HG03558 (cell line): ENCODE measurements at regions not wholly inside any gene's neighbourhood (a gene's known extent, or its start where the extent isn't known, plus 50 kb on each side); places are given as distances from the start of the nearest gene placed in this dataset.
"Not testable (repeated sequence)": the region's sequence is repeated elsewhere in the genome, so short reads cannot be mapped to it uniquely, and the experiment has no call there.

Experiments used
- ATAC-seq: cut with Tn5 transposase; IDR thresholded peaks from one replicate; pipeline ENCODE4 v1.9.1; 2021; ENCODE audit warnings: moderate number of reproducible peaks; ENCODE audit not compliant: unreplicated experiment; ENCODE audit errors: extremely low read depth

DNA sequence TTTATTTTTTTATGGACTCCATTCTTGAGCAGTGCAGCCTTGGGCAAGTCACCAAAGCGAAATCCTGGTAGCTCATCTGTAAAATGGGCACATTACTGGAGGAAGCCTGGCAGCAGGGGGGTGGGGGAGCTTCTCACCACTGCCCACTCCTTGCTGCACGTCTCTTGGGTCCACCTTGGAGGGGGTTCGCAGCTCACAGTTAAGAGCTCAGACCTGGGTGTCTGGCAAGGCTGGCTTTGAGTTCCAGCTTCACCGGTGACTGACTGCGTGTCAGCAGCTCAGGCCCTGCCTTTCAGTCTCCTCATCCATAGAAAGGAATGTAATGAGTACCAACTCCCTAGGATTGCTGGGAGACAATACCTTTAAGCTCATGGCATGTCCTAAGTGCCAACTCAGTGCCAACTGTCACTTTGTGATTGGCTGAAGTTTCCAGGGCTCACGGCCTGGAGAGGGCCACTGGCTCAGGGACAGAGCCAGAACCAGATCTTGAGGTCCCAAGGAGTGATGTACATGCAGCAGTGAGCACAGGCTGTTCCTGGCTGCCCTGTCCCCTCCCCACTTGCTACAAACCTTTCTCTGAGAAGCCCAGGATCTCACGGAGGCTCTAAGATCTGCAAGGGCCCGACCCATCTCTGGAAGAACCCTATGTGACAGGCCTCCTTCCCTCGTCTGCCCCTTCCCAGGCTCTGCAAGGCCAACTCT lies 72.9 kb downstream of the C9orf50 start:
- ATAC-seq = no peak

DNA sequence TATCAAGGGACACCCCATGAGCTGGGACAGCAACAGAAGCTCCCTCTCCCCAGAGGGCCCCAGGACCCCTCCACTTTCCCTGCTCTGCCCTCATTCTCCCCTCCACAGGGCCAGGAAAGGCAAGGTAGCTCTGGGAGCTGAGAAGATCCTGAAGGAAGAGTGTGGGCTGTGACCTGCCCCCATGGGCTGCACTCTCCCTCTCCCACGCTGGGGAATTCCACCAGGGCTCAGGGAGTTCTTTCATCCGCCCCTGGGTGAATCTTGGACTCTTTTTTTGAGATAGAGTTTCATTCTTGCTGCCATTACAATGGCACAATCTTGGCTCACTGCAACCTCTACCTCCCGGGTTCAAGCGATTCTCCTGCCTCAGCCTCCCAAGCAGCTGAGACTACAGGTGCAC lies 73.8 kb downstream of the C9orf50 start:
- ATAC-seq = no peak

DNA sequence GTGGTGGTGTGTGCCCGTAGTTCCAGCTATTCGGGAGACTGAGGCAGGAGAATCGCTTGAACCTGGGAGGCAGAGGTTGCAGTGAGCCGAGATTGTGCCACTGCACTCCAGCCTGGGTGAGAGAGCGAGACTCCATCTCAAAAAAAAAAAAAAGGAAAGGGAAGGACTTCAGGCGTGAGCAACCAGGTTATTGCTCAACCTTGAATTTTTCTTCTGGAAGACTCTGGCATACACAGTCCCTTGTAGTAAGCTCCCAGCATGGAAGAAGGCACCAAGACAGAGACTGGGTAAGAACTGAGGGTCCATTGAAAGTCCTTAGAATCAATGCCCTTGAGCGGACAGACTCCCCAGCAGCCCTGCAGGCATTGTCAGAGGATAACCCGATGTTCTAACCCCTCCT lies 75.0 kb downstream of the C9orf50 start:
- not testable (repeated sequence) for ATAC-seq

DNA sequence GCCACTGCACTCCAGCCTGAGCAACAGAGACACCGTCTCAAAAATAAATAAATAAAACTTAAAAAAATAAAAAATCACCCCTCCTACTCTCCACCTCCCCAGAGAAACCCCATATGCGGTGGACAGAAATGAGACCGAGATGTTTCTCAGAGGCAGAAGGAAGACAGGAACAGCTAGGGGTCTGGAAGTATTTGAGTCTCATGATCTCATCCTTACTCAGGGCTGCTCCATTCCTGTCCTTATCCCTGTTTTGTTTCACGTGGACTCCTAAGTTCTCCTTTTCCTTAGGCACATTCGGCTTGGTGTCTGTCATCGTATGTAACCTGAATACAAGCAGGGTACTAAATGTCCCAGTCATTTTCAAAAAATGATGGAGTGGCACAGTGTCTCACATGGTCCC lies 76.1 kb downstream of the C9orf50 start:
- no peak for ATAC-seq

DNA sequence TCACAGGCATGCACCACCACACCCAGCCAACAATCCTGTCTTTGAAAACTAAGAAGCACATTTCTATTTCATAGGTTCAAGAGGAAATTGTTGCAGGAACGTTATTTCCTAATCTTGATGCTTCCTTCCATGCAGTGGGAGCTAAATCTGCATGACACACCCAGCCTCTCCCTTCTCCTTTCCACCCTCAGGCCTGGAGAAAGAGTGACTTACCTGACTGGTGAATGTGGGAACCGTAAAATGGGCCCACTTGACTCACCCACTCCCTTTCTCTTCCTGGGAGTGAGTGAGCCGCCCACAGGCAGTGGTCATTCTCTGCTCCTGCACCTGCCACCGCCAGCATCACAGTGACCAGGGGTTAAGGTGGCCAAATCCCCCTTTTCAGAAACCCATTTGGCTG lies 78.2 kb downstream of the C9orf50 start:
- no peak for ATAC-seq

DNA sequence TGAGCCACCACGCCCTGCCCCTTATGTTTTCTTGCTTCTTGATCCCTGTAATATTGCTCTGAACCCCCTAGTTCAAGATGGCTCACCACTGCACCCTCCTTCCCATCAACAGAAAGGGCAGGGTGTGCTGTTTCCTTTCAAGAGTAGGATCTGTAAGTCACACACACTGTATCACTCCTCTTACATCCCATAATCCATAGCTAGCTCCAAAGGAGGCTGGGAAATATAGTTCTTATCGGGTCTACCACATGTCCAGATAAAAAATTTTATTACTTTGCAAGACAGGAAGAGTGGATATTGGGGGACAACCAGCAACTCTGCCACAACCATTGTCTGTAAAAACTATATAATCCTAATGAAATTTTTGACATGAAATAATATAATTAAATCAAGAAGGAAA lies 79.6 kb downstream of the C9orf50 start:
- no peak for ATAC-seq

DNA sequence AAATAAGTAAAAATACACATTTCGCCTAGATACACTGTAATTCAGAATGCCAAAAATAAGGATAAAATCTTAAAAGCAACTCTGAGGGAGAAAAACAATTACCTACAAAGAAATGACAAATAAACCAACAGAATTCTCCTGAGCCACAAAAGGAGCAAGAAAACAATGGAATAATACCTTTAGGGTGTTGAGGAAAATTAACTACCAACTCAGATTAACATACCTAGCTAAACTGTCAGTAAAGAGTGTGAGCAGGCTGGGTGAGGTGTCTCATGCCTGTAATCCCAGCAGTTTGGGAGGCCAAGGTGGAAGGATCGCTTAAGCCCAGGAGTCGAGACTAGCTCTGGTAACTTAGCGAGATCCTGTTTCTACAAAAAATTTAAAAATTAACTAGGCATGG lies 81.5 kb downstream of the C9orf50 start:
- ATAC-seq = no peak

DNA sequence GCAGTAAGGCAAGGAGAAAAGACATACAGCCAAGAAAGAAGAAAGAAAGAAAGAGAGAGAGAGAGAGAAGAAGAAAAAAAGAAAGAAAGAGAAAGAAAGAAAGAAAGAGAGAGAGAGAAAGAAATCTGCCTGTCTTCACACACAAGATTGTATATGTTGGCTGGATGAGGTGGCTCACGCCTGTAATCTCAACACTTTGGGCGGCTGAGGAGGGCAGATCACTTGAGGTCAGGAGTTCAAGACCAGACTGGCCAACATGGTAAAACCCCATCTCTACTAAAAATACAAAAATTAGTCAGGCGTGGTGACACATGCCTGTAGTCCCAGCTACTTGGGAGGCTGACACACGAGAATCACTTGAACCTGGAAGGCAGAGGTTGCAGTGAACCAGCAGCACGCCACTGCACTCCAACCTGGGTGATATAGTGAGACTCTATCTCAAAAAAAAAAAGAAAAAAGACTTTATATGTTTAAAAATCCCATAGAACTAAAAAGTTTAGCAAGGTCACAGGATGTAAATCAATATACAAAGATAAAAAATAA lies 89.0 kb downstream of the C9orf50 start:
- not testable (repeated sequence) for ATAC-seq

DNA sequence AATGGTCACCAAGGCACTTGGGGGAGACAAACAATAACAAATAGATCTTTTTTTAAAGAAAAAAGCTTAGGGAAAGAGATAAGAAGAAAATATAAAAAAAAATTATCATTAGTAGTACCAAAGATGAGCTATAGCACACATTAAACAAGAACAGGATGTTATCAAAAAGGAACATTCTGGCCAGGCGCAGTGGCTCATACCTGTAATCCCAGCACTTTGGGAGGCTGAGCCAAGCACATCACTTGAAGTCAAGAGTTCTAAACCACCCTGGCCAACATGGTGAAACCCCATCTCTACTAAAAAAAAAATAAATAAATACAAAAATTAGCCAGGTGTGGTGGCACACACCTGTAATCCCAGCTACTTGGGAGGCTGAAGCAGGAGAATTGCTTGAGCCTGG lies 92.9 kb downstream of the C9orf50 start:
- ATAC-seq = not testable (repeated sequence)

DNA sequence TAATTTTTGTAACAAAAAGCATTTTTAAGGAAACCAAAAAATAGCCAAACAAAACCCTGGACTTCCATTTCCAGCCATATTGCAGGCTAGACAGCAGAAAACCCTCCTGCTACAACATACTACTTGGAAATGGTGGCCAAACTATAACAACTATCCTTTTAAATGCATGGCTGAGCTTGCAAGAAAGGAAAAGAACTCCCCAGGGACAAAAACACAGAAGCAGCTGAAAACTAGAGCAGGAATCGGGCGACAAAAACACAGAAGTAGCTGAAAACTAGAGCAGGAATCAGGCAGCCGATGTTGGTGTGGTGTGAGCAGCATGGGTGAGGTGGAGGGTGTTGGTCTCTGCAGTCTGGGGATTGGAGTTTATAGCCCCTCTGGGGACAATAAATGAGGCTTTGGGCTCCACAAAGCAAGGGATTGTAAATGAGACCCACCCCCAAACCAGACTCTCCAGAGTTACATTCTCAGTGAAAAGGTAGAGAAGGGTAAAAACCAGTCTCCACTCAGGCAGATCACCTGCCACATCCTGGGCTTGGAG lies 95.2 kb downstream of the C9orf50 start:
- no peak for ATAC-seq

DNA sequence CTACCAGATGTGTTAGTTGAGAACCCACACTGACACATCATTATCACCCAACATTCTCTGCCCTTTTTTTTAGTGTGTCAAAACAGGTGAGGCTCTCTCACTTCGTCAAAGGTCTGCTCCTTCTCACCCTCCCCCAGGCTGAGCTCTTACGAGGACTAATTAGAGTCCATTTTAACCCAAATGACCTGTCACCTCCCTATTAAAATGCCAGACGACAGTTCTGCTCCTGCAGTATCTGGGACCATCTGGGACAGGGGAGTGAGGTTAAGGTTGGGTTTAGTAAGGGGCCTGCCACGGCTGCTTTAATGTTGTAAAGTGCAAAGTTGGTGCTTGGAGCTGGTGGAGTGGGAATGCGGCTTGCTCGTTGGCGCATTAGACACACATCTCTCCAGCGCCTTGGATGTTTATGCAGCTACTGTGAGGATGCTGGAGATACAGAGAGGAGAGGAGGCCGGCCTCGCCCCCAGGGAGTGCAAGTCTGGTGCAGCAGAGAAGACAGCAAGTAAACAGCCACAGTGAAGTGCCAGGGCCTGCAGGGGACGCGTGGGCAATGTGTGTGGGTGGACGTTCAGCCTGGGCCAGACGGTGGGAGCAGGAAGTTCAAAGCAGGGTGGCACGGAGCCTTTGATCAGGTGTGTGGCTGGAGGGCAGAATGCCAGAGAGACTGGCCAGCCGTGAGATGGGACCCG lies 96.2 kb downstream of the C9orf50 start:
- no peak for ATAC-seq

DNA sequence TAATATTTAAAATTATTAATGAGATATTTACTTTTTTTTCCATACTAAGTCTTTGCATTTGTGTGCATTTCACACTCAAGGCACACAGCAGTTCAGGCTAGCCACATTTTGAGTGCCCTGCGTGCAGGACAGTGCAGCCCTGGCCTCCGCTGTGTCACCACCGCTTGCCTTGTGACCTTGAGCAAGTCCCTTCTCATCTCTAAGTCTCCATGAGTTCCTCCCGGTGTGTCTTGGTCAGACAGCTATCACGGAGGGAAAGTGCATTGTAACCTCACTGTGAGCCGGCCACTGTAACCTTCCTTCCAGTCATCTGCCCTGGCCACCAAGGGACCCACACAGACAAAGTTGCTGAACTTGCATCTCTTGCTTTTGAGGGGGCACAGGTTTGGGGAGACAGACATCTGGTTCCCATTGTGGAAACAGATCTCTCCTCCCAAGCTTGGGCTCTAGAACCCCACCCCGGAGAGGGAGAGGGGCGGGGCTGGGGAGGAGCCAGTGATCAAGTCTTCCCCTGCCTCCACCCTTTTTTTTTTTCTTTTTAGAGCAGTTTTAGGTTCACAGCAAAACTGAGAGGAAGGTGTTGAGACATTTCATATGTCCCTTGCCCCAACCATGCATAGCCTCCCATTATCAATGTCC lies 96.8 kb downstream of the C9orf50 start:
- ATAC-seq = no peak

DNA sequence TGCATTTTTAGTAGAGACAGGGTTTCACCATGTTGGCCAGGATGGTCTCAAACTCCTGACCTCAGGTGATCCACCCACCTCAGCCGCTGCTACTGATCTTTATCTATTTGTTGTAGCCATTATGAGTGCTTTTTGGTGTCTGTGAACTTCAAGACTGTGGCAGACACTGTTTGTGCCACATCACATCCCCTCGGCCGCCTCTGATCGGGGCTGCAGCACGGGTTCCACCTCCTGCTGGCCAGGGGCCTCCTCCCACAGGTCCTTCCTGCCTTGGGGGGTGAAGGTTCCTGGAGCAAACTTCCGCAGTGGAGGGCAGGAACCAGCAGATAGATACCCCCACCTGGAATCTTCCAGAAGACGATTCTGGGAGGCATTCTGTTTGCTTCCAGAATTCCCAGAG lies 98.5 kb downstream of the C9orf50 start:
- no peak for ATAC-seq

DNA sequence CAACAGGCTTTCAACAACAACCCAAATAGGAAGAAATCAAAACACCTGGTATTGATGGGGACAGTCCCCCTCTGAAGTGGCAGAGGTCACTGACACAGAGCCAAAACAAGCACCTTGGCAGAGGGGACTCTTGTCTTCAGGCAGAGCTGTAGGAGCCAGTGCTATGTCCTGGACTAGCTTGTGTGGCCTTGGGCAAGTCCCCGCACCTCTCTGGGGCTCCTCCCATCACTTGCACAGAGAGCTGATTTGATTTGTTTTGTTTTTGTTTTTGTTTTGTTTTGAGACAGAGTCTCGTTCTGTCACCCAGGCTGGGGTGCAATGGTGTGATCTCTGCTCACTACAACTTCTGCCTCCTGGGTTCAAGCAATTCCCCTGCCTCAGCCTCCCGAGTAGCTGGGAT lies 100.8 kb downstream of the C9orf50 start:
- no peak for ATAC-seq

DNA sequence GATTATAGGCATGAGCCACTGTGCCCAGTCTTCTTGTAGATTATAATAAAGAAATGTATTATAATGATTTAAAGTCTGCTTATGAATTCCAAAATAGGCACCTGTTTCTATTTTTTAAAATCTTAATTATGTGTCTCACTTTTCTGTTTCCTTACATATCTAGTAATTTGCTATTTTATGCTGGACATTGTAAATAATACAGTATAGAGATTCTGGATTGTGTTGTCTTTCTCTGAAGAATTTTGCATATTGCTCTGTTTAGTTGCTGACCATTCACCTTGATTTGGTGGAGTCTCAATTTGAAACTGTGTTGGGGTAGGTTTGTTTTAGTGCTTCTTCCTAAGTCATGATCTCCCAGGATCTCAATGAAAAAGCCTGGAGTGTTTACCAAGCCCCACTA lies 102.8 kb downstream of the C9orf50 start:
- no peak for ATAC-seq

DNA sequence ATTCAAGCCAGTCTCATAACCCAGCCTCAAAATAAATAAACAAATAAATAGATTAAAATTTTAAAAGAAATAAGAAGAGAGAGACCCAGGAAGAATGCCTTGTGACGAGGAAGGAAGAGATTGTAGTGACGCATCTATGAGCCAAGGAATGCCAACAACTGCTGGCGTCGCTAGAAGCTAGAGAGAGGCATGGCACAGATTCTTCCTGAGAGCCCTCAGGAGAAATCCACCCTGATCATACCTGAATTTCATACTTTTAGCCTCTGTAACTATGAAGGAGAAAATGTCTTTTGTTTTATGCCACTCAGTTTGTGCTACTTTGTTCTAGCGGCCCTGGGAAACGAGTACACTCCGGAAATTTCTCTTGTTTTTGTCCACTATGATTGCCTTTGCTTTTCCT lies 103.9 kb downstream of the C9orf50 start:
- no peak for ATAC-seq

DNA sequence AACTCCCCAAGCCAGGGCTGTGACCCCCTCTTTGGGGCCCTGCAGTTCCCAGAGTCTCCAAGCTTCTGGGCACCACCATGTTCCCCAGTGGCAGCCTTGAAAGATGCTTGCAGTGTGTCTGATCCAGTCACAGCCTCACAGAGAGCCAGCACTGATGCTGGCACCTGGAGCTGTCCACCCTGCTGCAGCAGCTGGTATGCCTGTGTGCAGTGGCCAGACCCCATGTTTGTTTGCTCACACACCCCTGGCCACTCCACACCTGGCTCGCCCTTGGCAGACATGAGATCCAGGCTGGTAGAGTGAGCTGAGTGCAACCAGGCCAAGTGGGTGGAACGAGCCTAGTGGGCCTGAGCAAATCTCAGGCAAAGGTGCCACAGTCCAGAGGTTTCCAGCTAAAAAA lies 106.0 kb downstream of the C9orf50 start:
- no peak for ATAC-seq

DNA sequence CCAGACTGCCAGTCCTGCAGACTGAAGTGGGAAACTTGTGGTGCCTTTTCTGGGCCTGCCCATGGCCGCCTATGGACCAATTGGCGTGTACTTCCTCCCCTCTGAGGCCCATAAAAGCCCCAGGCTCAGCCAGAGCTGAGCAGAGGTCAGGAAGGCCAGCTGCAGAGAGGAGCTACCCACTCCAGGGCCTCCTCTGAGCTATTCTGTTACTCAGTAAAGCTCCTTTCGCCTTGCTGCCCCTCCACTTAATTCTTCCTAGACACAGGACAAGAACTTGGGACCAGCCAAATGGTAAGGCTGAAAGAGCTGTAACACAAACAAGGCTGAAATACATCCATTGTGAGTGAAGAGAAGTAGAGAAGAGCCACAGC lies 106.4 kb downstream of the C9orf50 start:
- ATAC-seq = no peak

DNA sequence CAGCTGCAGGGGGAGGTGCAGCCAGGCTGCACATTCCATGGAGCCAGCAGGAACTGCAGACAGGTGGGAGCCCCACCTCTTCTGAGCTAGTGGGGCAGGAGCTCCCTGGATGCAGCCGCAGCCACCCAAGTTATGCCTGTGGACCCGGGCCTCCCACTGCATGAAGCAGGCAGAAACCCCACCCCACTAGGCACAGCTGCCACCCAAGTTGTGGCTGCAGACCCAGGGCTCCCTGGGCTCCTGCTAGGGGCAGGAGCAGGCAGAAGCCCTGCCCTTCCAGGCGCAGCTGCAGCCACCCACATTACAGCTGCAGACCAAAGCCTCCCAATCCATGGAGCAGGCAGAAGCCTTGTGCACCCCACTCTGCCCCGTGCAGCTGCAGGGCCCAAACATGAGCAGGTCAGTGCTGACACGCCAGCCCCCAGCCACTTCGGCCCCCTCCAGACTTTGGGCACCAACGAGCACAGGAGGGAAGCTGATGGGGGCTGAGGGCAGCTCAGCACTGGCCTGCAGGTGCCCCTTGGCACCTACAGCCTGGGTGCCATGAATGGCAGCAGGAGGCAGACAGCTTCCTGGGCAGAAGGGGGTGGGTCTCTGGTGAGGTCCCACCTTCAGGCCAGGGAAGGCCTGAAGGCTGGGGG lies 106.9 kb downstream of the C9orf50 start:
- ATAC-seq = no peak

DNA sequence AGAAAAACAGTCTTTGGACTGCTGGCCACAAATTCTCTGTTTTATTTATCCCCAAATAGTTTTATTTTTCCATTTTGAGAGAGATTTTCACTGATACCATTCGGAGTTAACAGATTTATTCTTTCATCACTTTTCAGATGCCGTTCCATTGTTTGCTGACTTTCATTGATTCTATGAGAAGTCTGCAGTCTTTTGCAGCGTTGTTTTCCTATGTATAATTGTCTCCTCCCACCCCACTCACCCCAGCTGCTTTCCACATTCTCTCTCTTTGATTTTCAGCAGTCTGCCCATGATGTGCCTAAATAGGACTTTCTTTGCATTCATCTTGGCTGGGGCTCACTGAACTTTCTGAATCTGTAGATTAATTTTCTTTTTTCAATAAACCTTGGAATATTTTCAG lies 107.6 kb downstream of the C9orf50 start:
- no peak for ATAC-seq
